ENCODE measurements at regions not wholly inside any gene's neighbourhood (a gene's known extent, or its start where the extent isn't known, plus 50 kb on each side); places are given as distances from the start of the nearest gene placed in this dataset.

DNA sequence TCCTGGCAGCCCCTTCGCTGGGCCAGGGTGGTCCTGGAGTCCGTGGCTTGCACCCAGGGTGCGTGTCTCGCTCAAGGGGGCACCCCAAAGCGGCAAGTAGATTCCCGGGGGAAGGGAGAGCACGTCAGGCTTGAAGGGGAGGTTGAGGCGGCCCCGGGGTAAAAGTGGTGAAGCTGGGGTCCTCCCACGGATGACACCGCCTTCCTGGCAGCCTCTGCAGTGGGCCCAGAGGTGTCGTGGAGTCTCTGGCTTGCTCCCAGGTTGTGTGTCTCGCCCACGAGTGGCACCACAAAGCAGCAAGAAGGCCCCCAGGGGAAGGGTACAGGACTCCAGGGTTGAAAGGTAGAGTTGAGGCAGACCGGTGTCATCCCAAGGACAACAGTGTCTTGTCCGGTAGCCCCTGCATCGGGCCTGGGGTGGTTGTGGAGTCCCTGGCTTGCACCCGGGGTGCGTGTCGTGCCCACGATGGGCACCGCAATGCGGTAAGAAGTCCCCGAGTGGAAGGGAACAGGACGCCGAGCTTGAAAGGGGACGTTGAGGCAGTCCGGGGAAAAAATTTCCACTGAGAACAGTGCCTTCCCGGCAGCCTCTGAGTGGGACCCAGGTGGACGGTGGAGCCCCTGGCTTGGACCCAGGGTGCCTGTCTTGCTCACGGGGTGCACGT is 158.0 kb upstream of the ALG10B start:
- Histone ChIP-seq H3K36me3 (replicated peaks in 1 of 2) (no peaks in the 10 kb centered on the region), H3K27me3 (no peaks in the 10 kb centered on the region), H3K9me3 (replicated peaks in 1 of 3) (no peaks in the 10 kb centered on the region), H3K4me3 (no peak overlapping the region), H3K27ac (no peak overlapping the region), H3K4me1 (replicated peaks in 1 of 2) (no peaks in the 10 kb centered on the region)
- intact Hi-C loops (cut with DNase I), result no loop called here
- 80 to 86% (median 83%) methylated on average over 26 to 32 of the region's 32 CpGs for WGBS, 4 donors
- TF ChIP-seq POLR2A (IDR thresholded peaks at IDR 0.05), result no peak
- TF ChIP-seq, protein P1, sequence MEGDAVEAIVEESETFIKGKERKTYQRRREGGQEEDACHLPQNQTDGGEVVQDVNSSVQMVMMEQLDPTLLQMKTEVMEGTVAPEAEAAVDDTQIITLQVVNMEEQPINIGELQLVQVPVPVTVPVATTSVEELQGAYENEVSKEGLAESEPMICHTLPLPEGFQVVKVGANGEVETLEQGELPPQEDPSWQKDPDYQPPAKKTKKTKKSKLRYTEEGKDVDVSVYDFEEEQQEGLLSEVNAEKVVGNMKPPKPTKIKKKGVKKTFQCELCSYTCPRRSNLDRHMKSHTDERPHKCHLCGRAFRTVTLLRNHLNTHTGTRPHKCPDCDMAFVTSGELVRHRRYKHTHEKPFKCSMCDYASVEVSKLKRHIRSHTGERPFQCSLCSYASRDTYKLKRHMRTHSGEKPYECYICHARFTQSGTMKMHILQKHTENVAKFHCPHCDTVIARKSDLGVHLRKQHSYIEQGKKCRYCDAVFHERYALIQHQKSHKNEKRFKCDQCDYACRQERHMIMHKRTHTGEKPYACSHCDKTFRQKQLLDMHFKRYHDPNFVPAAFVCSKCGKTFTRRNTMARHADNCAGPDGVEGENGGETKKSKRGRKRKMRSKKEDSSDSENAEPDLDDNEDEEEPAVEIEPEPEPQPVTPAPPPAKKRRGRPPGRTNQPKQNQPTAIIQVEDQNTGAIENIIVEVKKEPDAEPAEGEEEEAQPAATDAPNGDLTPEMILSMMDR (IDR thresholded peaks at IDR 0.05), result no peak
- DNase-seq, result no peak

DNA sequence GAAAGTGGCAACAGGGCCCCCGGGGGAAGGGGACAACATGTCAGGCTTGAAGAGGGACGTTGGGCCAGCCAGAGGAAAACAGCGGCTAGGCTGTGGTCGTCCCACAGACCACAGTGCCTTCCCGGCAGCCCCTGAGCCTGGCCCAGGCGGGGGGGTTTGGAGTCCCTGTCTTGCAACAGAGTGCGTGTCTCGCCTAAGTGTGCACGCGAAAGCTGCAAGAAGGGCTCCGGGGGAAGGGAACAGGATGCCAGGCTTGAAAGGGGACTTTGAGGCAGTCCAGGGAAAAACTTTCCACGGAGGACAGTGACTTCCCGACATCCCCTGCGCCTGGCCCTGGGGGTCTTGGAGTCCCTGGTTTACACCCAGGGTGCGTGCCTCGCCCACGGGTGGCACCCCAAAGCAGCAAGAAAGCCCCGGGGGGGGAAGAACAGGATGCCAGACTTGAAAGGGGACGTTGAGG is 157.5 kb upstream of the ALG10B start:
- TF ChIP-seq POLR2A (IDR thresholded peaks at IDR 0.05), result no peak
- TF ChIP-seq, protein P1 (IDR thresholded peaks at IDR 0.05), result no peak
- Histone ChIP-seq H3K36me3 (replicated peaks in 1 of 2) (no peaks in the 10 kb centered on the region), H3K4me1 (replicated peaks in 1 of 2) (no peaks in the 10 kb centered on the region), H3K27me3 (no peaks in the 10 kb centered on the region), H3K27ac (no peak overlapping the region), H3K9me3 (replicated peaks in 1 of 3) (no peaks in the 10 kb centered on the region), H3K4me3 (no peak overlapping the region)
- intact Hi-C loops (cut with DNase I), result no loop called here
- WGBS, 4 donors, result 80 to 83% (median 81%) methylated on average over 7 to 19 of the region's 19 CpGs
- no peak for DNase-seq

DNA sequence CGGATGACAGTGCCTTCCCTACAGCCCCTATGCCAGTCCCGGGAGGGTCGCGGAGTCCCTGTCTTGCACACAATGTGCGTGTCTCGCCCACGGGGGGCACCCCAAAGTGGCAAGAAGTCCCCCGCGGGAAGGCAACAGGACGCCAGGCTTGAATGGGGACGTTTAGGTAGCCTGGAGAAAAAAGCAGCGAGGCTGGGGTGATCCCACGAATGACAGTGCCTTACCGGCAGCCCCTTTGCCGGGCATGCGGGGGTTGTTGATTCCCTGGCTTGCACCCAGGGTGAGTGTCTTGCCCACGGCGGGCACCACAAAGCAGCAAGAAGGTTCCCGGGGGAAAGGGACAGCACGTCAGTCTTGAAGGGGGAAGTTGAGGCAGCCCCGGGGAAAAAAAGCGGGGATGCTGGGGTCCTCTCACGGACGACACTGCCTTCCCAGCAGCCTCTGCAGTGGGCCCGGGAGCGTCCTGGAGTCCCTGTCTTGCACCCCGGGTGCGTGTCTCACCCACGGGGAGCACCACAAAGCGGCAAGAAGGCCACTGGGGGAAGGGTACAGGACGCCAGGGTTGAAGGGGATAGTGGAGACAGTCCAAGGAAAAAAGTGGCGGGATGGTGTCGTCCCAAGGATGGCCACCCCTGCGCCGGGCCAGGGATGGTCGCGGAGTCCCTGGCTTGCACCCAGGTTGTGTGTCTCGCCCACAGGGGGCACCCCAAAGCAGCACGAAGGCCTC is 156.8 kb upstream of the ALG10B start:
- Histone ChIP-seq H3K36me3 (replicated peaks in 1 of 2) (no peaks in the 10 kb centered on the region), H3K4me3 (no peak overlapping the region), H3K9me3 (replicated peaks in 1 of 3) (no peaks in the 10 kb centered on the region), H3K4me1 (replicated peaks in 1 of 2) (no peaks in the 10 kb centered on the region), H3K27ac (no peak overlapping the region), H3K27me3 (no peaks in the 10 kb centered on the region)
- no peak for TF ChIP-seq POLR2A (IDR thresholded peaks at IDR 0.05)
- TF ChIP-seq, protein P1 (IDR thresholded peaks at IDR 0.05), result no peak
- no peak for DNase-seq
- intact Hi-C loops (cut with DNase I), result no loop called here
- WGBS, 4 donors, result 80 to 87% (median 83%) methylated on average over 39 of the region's 39 CpGs

DNA sequence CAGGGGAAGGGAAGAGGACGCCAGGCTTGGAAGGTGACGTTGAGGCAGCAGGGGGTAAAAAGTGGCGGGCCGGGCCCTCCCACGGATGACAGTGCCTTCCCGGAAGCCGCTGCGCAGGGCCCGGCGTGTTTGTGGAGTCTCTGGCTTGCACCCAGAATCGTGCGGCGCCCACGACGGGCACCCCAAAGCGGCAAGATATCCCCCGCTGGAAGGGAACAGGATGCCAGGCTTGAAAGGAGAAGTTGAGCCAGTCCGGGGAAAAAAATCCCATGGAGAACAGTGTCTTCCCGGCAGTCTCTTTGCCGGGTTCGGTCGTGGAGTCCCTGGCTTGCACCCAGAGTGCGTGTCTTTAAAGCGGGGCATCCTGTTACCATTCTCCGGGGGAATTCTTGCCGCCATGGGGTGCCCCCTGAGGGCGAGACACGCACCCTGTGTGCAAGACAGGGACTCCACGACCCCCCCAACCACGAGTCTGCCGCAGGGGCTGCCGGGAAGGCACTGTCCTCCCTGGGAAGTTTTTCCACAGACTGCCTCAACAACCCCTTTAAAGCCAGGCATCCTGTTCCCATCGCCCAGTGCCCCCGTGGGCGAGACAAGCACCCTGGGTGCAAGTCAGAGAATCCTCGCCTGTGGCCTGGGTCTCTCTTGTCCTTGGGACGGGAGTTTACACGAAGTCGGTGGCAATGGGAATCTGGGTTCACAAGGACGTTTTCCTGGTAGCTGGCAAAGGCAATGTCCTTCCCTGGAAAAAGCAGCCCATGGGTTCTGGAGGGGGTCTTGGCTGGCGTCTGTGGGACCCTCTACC is 156.1 kb upstream of the ALG10B start:
- H3K9me3 ChIP-seq (replicated peaks in 1 of 3), result no peaks in the 10 kb centered on the region
- no peaks in the 10 kb centered on the region for H3K36me3 ChIP-seq (replicated peaks in 1 of 2)
- peak in 1 of 7 donors; percentile 21 for DNase-seq
- no peak overlapping the region for H3K4me3 ChIP-seq
- no peak overlapping the region for H3K27ac ChIP-seq
- H3K4me1 ChIP-seq (replicated peaks in 1 of 2), result no peaks in the 10 kb centered on the region
- intact Hi-C loops (cut with DNase I), result no loop called here
- WGBS, 4 donors, result 84 to 90% (median 88%) methylated on average over 32 to 41 of the region's 41 CpGs
- TF ChIP-seq, protein P1 (IDR thresholded peaks at IDR 0.05), result no peak
- no peak for TF ChIP-seq POLR2A (IDR thresholded peaks at IDR 0.05)
- H3K27me3 ChIP-seq, result no peaks in the 10 kb centered on the region

Measured in adrenal gland (tissue), 9 donors.